GM12878 (cell line): ENCODE measurements at regions not wholly inside any gene's neighbourhood (a gene's known extent, or its start where the extent isn't known, plus 50 kb on each side); places are given as distances from the start of the nearest gene placed in this dataset.
A peak's percentile ranks its signal among the peaks of the same experiment; 100 is the strongest.

Experiments
- ATAC-seq: fragments of 200-7000 bp; cut with Tn5 transposase; 3 replicates; pipeline ENCODE4 v1.9.1; 2020; ENCODE audit warnings: mild to moderate bottlenecking, moderate library complexity
- BruUV-seq: library from RNA; stranded (reverse); fragments of 400-500 nt; replicated peaks from 2 replicates; lab custom pipeline; 2021; lab: Mats Ljungman, UMichigan
- CTCF ChIA-PET: fragments of 300-600 bp; sonication (Branson Sonifier 250); formaldehyde crosslinking; extraction: SDS; loops from one replicate; lab custom pipeline; 2021; ENCODE audit warnings: inconsistent platforms; lab: Yijun Ruan, JAX
- POLR2A ChIA-PET: fragments of 350-600 bp; formaldehyde crosslinking; extraction: SDS; loops from one replicate; lab custom pipeline; 2021; ENCODE audit warnings: inconsistent platforms; lab: Charles Lee
- RAD21 ChIA-PET: fragments of 300-600 bp; sonication (Branson Sonifier 250); formaldehyde crosslinking; loops from one replicate; lab custom pipeline; 2023; ENCODE audit warnings: antibody characterized with exemption; ENCODE audit not compliant: unreplicated experiment; lab: Charles Lee
- SMC1A ChIA-PET: fragments of 300-600 bp; sonication (Branson Sonifier 250); formaldehyde crosslinking; loops from one replicate; lab custom pipeline; 2023; ENCODE audit not compliant: unreplicated experiment, uncharacterized antibody; lab: Charles Lee
- DNase-seq: peaks from one replicate; pipeline ENCODE4 v3.0.0-alpha.2; 2011; ENCODE audit warnings: low read depth, low spot score
- FAIRE-seq: peaks from 3 replicates; lab custom pipeline; 2011; peaks lifted over from hg19 to GRCh38; lab: Jason Lieb, UNC
- H2AFZ ChIP-seq: 2 replicates; pipeline ENCODE4 v1.6.0; 2011; ENCODE audit warnings: low read depth, low read length, control low read depth; ENCODE audit not compliant: control insufficient read depth
- H3K27ac ChIP-seq: 2 replicates; pipeline ENCODE4 v1.5.1; 2011; ENCODE audit warnings: control low read depth; ENCODE audit not compliant: control insufficient read depth, insufficient read depth
- H3K27me3 ChIP-seq, 2 experiments: replicated peaks in 1 of 2; 2 replicates each; pipeline versions ENCODE4 v1.6.0 to v1.6.1; 2011; ENCODE audit warnings: low read length in 1 of 2; ENCODE audit not compliant: control insufficient read depth in 2 of 2, insufficient read depth in 2 of 2
- H3K36me3 ChIP-seq, 2 experiments: 2 replicates each; pipeline ENCODE4 v1.5.1; 2011; ENCODE audit warnings: low read length in 1 of 2; ENCODE audit not compliant: control insufficient read depth in 2 of 2, insufficient read depth in 2 of 2
- H3K4me1 ChIP-seq: 2 replicates; pipeline ENCODE4 v1.6.1; 2011; ENCODE audit warnings: mild to moderate bottlenecking, low read length, moderate library complexity, mixed read lengths; ENCODE audit not compliant: control insufficient read depth, insufficient read depth
- H3K4me2 ChIP-seq: 2 replicates; pipeline ENCODE4 v1.6.0; 2011; ENCODE audit warnings: control low read depth; ENCODE audit not compliant: control insufficient read depth, insufficient read depth
- H3K4me3 ChIP-seq: fragments of 200-600 bp; sonication (generic); 2 replicates; pipeline ENCODE4 v1.5.1; 2016
- H3K79me2 ChIP-seq: 2 replicates; pipeline ENCODE4 v1.6.0; 2011; ENCODE audit warnings: low read length; ENCODE audit not compliant: control insufficient read depth, insufficient read depth
- H3K9ac ChIP-seq: 2 replicates; pipeline ENCODE4 v1.8.0; 2011; ENCODE audit warnings: low read length, control low read depth, mixed read lengths; ENCODE audit not compliant: control insufficient read depth, insufficient read depth
- H3K9me3 ChIP-seq: replicated peaks from 3 replicates; pipeline ENCODE4 v1.5.1; 2011; ENCODE audit warnings: mild to moderate bottlenecking, low read length; ENCODE audit not compliant: control insufficient read depth, insufficient read depth
- H4K20me1 ChIP-seq: 2 replicates; pipeline ENCODE4 v1.6.0; 2011; ENCODE audit not compliant: control insufficient read depth, insufficient read depth
- BCL11A ChIP-seq: IDR thresholded peaks from 2 replicates; pipeline ENCODE4 v1.6.1; 2011; ENCODE audit warnings: low read depth, low read length
- BMI1 ChIP-seq: fragments of 450-650 bp; IDR thresholded peaks from 2 replicates; pipeline ENCODE4 v1.6.1; 2016; ENCODE audit warnings: mild to moderate bottlenecking, moderate library complexity, borderline replicate concordance
- CHD4 ChIP-seq: fragments of 200-600 bp; sonication (generic); IDR thresholded peaks from 2 replicates; pipeline ENCODE4 v1.6.1; 2016; ENCODE audit warnings: mild to moderate bottlenecking
- NBN ChIP-seq: fragments of 450-650 bp; IDR thresholded peaks from 2 replicates; pipeline ENCODE4 v1.6.1; 2016
- NR2F1 ChIP-seq: fragments of 450-650 bp; conservative IDR thresholded peaks from 2 replicates; pipeline ENCODE4 v1.6.1; 2017; ENCODE audit warnings: mild to moderate bottlenecking
- RCOR1 ChIP-seq: conservative IDR thresholded peaks from 2 replicates; pipeline ENCODE4 v1.6.1; 2012; ENCODE audit warnings: low read depth, low read length, improper control_type of control experiment
- SRF ChIP-seq, 2 experiments: IDR thresholded peaks; 2 replicates each; pipeline ENCODE4 v1.6.1; 2011; ENCODE audit warnings: low read depth in 2 of 2, low read length in 2 of 2, mild to moderate bottlenecking in 1 of 2, moderate library complexity in 1 of 2
- WRNIP1 ChIP-seq: IDR thresholded peaks from 2 replicates; pipeline ENCODE4 v1.6.1; 2011; ENCODE audit warnings: low read depth, low read length, improper control_type of control experiment, borderline replicate concordance
- WGBS: methylation state at CpG from one replicate; pipeline ENCODE4 v1.1.6; 2016; ENCODE audit warnings: low lambda C conversion rate; ENCODE audit not compliant: insufficient replicate concordance, insufficient coverage; ENCODE audit errors: missing lambda C conversion rate; 5-methylcytosine and 5-hydroxymethylcytosine counted together
- in situ Hi-C: fragments of 300-500 bp; cut with MboI; formaldehyde crosslinking; loops from 9 replicates; pipeline ENCODE4 v1.14.3; 2018; ENCODE audit warnings: mixed read lengths
- intact Hi-C: fragments of 100-400 bp; cut with micrococcal nuclease; formaldehyde crosslinking; loops from one replicate; pipeline ENCODE4 v1.14.2; 2022; ENCODE audit not compliant: unreplicated experiment
- TF ChIP-seq, protein P1 (sequence below): IDR thresholded peaks from 2 replicates; pipeline ENCODE4 v1.6.1; 2012; ENCODE audit warnings: low read length, inconsistent platforms
- TF ChIP-seq, protein P2 (sequence below): fragments of 450-650 bp; IDR thresholded peaks from 2 replicates; pipeline ENCODE4 v1.6.1; 2017; ENCODE audit warnings: antibody characterized with exemption, mild to moderate bottlenecking, moderate library complexity
- TF ChIP-seq, protein P3 (sequence below): fragments of 450-650 bp; IDR thresholded peaks from 2 replicates; pipeline ENCODE4 v1.6.1; 2017; ENCODE audit warnings: mild to moderate bottlenecking

DNA sequence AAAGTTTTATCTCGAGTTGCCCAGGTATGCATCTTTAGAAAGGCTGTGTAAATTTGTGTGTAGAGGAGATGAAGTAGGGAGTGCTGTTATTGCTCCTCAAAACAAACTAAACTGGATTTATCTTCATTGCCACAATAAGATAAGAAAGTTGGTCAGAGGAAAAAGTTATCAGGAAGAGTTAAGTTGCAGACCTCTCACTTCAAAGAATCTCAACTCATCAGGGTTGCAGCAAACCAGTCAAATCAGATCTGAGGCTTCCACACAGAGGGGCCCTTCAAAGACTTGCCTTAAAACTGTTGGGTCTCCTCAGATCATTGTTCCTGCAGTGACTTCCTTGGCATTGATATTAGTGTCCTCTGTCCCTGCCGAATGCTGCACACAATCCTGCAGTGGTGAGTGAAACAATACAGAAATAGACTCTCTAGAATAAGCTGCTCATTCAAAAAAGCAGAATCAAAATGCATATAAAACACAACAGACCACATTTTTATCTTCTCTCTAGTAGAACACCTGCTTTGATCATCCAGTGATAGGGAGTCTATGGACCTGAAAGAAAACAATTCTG is 191.2 kb upstream of the CBLB start:
- Histone ChIP-seq H3K36me3 (no peaks in the 10 kb centered on the region), H3K4me1 (no peaks in the 10 kb centered on the region), H3K4me3 (no peak overlapping the region), H2AFZ (no peak overlapping the region), H3K79me2 (no peaks in the 10 kb centered on the region), H3K9ac (no peak overlapping the region), H3K4me2 (no peak overlapping the region), H4K20me1 (no peaks in the 10 kb centered on the region), H3K27me3 (no peaks in the 10 kb centered on the region), H3K9me3 (no peaks in the 10 kb centered on the region; the same call in 1 of the 3 replicates), H3K27ac (no peak overlapping the region)
- TF ChIP-seq RCOR1, result no peak
- FAIRE-seq (peak; percentile 52), ATAC-seq (no peak), DNase-seq (no peak)
- ChIA-PET RAD21 (no interaction called here), SMC1A (no interaction called here), POLR2A (no interaction called here), CTCF (no interaction called here)
- 71% methylated on average over 2 of the region's 2 CpGs for WGBS
- in situ Hi-C loops, result no loop called here
- intact Hi-C loops, result no loop called here
- BruUV-seq, result no TSS peak

DNA sequence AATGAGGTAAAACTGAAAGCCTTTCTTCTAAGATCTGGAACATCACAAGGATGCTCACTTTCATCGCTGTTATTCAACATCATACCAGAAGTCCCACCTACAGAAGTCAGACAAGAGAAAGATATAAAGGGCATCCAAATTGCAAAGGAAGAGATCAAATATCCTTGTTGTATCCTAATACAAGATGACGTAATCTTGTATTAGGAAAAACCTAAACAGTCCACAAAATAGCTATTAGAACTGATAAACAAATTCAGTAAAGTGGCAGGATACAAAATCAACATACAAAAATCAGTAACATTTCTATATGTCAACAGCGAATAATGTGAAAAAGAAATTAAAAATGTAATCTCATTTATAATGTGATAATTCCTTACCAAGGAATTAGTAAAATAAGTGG is 195.1 kb upstream of the CBLB start:
- ATAC-seq, result no peak
- ChIA-PET POLR2A (no interaction called here), RAD21 (no interaction called here), CTCF (no interaction called here), SMC1A (no interaction called here)
- TF ChIP-seq SRF (IDR thresholded peaks at IDR 0.05; ENCODE audit: low read depth in 2 of 2, low read length in 2 of 2), result no peak
- TF ChIP-seq NR2F1, result no peak
- no peak for TF ChIP-seq CHD4
- TF ChIP-seq, protein P1, sequence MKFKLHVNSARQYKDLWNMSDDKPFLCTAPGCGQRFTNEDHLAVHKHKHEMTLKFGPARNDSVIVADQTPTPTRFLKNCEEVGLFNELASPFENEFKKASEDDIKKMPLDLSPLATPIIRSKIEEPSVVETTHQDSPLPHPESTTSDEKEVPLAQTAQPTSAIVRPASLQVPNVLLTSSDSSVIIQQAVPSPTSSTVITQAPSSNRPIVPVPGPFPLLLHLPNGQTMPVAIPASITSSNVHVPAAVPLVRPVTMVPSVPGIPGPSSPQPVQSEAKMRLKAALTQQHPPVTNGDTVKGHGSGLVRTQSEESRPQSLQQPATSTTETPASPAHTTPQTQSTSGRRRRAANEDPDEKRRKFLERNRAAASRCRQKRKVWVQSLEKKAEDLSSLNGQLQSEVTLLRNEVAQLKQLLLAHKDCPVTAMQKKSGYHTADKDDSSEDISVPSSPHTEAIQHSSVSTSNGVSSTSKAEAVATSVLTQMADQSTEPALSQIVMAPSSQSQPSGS, result no peak
- TF ChIP-seq WRNIP1, result no peak
- TF ChIP-seq, protein P2, sequence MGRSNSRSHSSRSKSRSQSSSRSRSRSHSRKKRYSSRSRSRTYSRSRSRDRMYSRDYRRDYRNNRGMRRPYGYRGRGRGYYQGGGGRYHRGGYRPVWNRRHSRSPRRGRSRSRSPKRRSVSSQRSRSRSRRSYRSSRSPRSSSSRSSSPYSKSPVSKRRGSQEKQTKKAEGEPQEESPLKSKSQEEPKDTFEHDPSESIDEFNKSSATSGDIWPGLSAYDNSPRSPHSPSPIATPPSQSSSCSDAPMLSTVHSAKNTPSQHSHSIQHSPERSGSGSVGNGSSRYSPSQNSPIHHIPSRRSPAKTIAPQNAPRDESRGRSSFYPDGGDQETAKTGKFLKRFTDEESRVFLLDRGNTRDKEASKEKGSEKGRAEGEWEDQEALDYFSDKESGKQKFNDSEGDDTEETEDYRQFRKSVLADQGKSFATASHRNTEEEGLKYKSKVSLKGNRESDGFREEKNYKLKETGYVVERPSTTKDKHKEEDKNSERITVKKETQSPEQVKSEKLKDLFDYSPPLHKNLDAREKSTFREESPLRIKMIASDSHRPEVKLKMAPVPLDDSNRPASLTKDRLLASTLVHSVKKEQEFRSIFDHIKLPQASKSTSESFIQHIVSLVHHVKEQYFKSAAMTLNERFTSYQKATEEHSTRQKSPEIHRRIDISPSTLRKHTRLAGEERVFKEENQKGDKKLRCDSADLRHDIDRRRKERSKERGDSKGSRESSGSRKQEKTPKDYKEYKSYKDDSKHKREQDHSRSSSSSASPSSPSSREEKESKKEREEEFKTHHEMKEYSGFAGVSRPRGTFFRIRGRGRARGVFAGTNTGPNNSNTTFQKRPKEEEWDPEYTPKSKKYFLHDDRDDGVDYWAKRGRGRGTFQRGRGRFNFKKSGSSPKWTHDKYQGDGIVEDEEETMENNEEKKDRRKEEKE, result no peak
- TF ChIP-seq NBN, result no peak
- TF ChIP-seq, protein P3, sequence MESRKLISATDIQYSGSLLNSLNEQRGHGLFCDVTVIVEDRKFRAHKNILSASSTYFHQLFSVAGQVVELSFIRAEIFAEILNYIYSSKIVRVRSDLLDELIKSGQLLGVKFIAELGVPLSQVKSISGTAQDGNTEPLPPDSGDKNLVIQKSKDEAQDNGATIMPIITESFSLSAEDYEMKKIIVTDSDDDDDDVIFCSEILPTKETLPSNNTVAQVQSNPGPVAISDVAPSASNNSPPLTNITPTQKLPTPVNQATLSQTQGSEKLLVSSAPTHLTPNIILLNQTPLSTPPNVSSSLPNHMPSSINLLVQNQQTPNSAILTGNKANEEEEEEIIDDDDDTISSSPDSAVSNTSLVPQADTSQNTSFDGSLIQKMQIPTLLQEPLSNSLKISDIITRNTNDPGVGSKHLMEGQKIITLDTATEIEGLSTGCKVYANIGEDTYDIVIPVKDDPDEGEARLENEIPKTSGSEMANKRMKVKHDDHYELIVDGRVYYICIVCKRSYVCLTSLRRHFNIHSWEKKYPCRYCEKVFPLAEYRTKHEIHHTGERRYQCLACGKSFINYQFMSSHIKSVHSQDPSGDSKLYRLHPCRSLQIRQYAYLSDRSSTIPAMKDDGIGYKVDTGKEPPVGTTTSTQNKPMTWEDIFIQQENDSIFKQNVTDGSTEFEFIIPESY, result no peak
- no peak for TF ChIP-seq BMI1
- TF ChIP-seq BCL11A, result no peak
- Histone ChIP-seq H3K4me1 (no peaks in the 10 kb centered on the region), H3K27me3 (no peaks in the 10 kb centered on the region), H3K9me3 (no peaks in the 10 kb centered on the region; the same call in none of the 3 replicates), H3K79me2 (no peaks in the 10 kb centered on the region), H3K4me3 (no peak overlapping the region), H3K4me2 (no peak overlapping the region), H2AFZ (no peak overlapping the region), H3K9ac (no peak overlapping the region), H3K27ac (no peak overlapping the region), H4K20me1 (no peaks in the 10 kb centered on the region), H3K36me3 (no peaks in the 10 kb centered on the region)
- no peak for FAIRE-seq
- intact Hi-C loops, result no loop called here
- 81% methylated on average over 3 of the region's 3 CpGs for WGBS
- in situ Hi-C loops, result no loop called here
- no TSS peak for BruUV-seq
- DNase-seq, result no peak
